Ecto neural progenitor cell (in vitro differentiated cells): ENCODE measurements at regions not wholly inside any gene's neighbourhood (a gene's known extent, or its start where the extent isn't known, plus 50 kb on each side); places are given as distances from the start of the nearest gene placed in this dataset.
"Not testable (repeated sequence)": the region's sequence is repeated elsewhere in the genome, so short reads cannot be mapped to it uniquely, and the experiment has no call there.

ENCODE experiments used
- DNase-seq: peaks from one replicate; pipeline ENCODE4 v3.0.0-alpha.2; 2018; ENCODE audit warnings: low spot score

GRCh38 chr15:63434576-63435186 lies 53.0 kb upstream of the CA12 start:
- no peak for DNase-seq

GRCh38 chr15:63435204-63435820 lies 53.7 kb upstream of the CA12 start:
- DNase-seq, result no peak

GRCh38 chr15:63436341-63436740 lies 54.7 kb upstream of the CA12 start:
- DNase-seq, result no peak

GRCh38 chr15:63436872-63437375 lies 55.3 kb upstream of the CA12 start:
- peak; percentile 61 for DNase-seq

GRCh38 chr15:63439536-63440264 lies 58.1 kb upstream of the CA12 start:
- DNase-seq, result no peak

GRCh38 chr15:63440265-63440648 lies 58.6 kb upstream of the CA12 start:
- no peak for DNase-seq

- no peak for DNase-seq
Measured at GRCh38 chr15:63440756-63441155, 59.1 kb upstream of the CA12 start.

- no peak for DNase-seq
Measured at GRCh38 chr15:63441266-63441665, 59.6 kb upstream of the CA12 start.

GRCh38 chr15:63442080-63442479 lies 60.4 kb upstream of the CA12 start:
- DNase-seq, result no peak

- no peak for DNase-seq
Measured at GRCh38 chr15:63444611-63445010, 59.8 kb upstream of the USP3 start.

- no peak for DNase-seq
Measured at GRCh38 chr15:63446255-63446654, 58.1 kb upstream of the USP3 start.

- DNase-seq, result no peak
Measured at GRCh38 chr15:63447017-63447676, 57.2 kb upstream of the USP3 start.

- DNase-seq, result no peak
Measured at GRCh38 chr15:63448266-63448665, 56.1 kb upstream of the USP3 start.

- not testable (repeated sequence) for DNase-seq
Measured at GRCh38 chr15:63448872-63449555, 55.4 kb upstream of the USP3 start.

- no peak for DNase-seq
Measured at GRCh38 chr15:63449731-63450130, 54.7 kb upstream of the USP3 start.

GRCh38 chr15:63450884-63451225 lies 53.5 kb upstream of the USP3 start:
- DNase-seq, result no peak

- DNase-seq, result no peak
Measured at GRCh38 chr15:63451671-63452315, 52.6 kb upstream of the USP3 start.

- DNase-seq, result no peak
Measured at GRCh38 chr15:63452552-63453136, 51.7 kb upstream of the USP3 start.

- DNase-seq, result no peak
Measured at GRCh38 chr15:63453186-63453905, 51.0 kb upstream of the USP3 start.

- DNase-seq, result no peak
Measured at GRCh38 chr15:63454503-63455211, 49.7 kb upstream of the USP3 start.
